ENCODE measurements at regions not wholly inside any gene's neighbourhood (a gene's known extent, or its start where the extent isn't known, plus 50 kb on each side); places are given as distances from the start of the nearest gene placed in this dataset.

- DNase-seq: no peak
These were observed 1006.3 kb upstream of the AGA start for GRCh38 chr4:178448372-178449035.

- DNase-seq: no peak
These were observed 1008.4 kb upstream of the AGA start for GRCh38 chr4:178450614-178451013.

GRCh38 chr4:178453057-178453456, 1010.8 kb upstream of the AGA start:
- DNase-seq: no peak

- no peak for DNase-seq
These were observed 1015.0 kb upstream of the AGA start for GRCh38 chr4:178457286-178457685.

GRCh38 chr4:178462710-178463109, 1020.5 kb upstream of the AGA start:
- DNase-seq: no peak

- no peak for DNase-seq
These were observed 1021.5 kb upstream of the AGA start for GRCh38 chr4:178463747-178464146.

- DNase-seq: no peak
These were observed 1029.0 kb upstream of the AGA start for GRCh38 chr4:178470996-178471784.

- DNase-seq: no peak
These were observed 1029.8 kb upstream of the AGA start for GRCh38 chr4:178471994-178472393.

- no peak for DNase-seq
These were observed 1037.9 kb upstream of the AGA start for GRCh38 chr4:178480105-178480504.

- no peak for DNase-seq
These were observed 1038.6 kb upstream of the AGA start for GRCh38 chr4:178480881-178481280.

GRCh38 chr4:178481564-178481963, 1039.3 kb upstream of the AGA start:
- DNase-seq: no peak

GRCh38 chr4:178523038-178523437, 1080.8 kb upstream of the AGA start:
- DNase-seq: no peak

GRCh38 chr4:178535939-178536579, 1093.8 kb upstream of the AGA start:
- DNase-seq: no peak

GRCh38 chr4:178553201-178553600, 1111.0 kb upstream of the AGA start:
- DNase-seq: no peak

GRCh38 chr4:178554352-178554751, 1112.1 kb upstream of the AGA start:
- no peak for DNase-seq

GRCh38 chr4:178556796-178557195, 1114.6 kb upstream of the AGA start:
- no peak for DNase-seq

GRCh38 chr4:178577933-178578332, 1135.7 kb upstream of the AGA start:
- DNase-seq: no peak

GRCh38 chr4:178595500-178596138, 1153.4 kb upstream of the AGA start:
- DNase-seq: no peak

GRCh38 chr4:178598672-178599071, 1156.4 kb upstream of the AGA start:
- DNase-seq: no peak

- no peak for DNase-seq
These were observed 1157.3 kb upstream of the AGA start for GRCh38 chr4:178599521-178599920.

GRCh38 chr4:178602833-178603232, 1160.6 kb upstream of the AGA start:
- DNase-seq: no peak

GRCh38 chr4:178611062-178611461, 1168.8 kb upstream of the AGA start:
- no peak for DNase-seq

- DNase-seq: no peak
These were observed 1170.5 kb upstream of the AGA start for GRCh38 chr4:178612733-178613132.

GRCh38 chr4:178632415-178632814, 1190.2 kb upstream of the AGA start:
- no peak for DNase-seq
